GM23248 (cell line): ENCODE measurements at regions not wholly inside any gene's neighbourhood (a gene's known extent, or its start where the extent isn't known, plus 50 kb on each side); places are given as distances from the start of the nearest gene placed in this dataset.

ENCODE experiments used
- DNase-seq: peaks from one replicate; pipeline ENCODE4 v3.0.0-alpha.2; 2015
- H2AFZ ChIP-seq: fragments of 200-600 bp; sonication (generic); 2 replicates; pipeline ENCODE4 v1.6.1; 2016; ENCODE audit warnings: antibody characterized with exemption
- H3F3A ChIP-seq: fragments of 200-600 bp; sonication (generic); 2 replicates; pipeline ENCODE4 v1.6.1; 2016; ENCODE audit warnings: mild to moderate bottlenecking, antibody characterized with exemption, mixed run types; ENCODE audit not compliant: insufficient read depth
- H3K27ac ChIP-seq: fragments of 200-600 bp; sonication (generic); 2 replicates; pipeline ENCODE4 v1.5.1; 2016; ENCODE audit warnings: mild to moderate bottlenecking
- H3K27me3 ChIP-seq: fragments of 200-600 bp; sonication (generic); replicated peaks from 2 replicates; pipeline ENCODE4 v1.6.1; 2016; ENCODE audit warnings: mild to moderate bottlenecking; ENCODE audit not compliant: insufficient read depth
- H3K36me3 ChIP-seq: fragments of 200-600 bp; sonication (generic); 2 replicates; pipeline ENCODE4 v1.6.1; 2016; ENCODE audit warnings: low read depth, mild to moderate bottlenecking
- H3K4me1 ChIP-seq: fragments of 200-600 bp; sonication (generic); 2 replicates; pipeline ENCODE4 v1.6.1; 2016; ENCODE audit warnings: mild to moderate bottlenecking; ENCODE audit not compliant: insufficient read depth
- H3K4me2 ChIP-seq: fragments of 200-600 bp; sonication (generic); one replicate; pipeline ENCODE4 v1.6.1; 2016; ENCODE audit warnings: mild to moderate bottlenecking; ENCODE audit not compliant: unreplicated experiment
- H3K4me3 ChIP-seq: fragments of 200-600 bp; sonication (generic); 2 replicates; pipeline ENCODE4 v1.5.1; 2016; ENCODE audit warnings: mild to moderate bottlenecking
- H3K79me2 ChIP-seq: fragments of 200-600 bp; sonication (generic); 2 replicates; pipeline ENCODE4 v1.6.1; 2016; ENCODE audit warnings: mild to moderate bottlenecking; ENCODE audit not compliant: insufficient read depth
- H3K9ac ChIP-seq: fragments of 200-600 bp; sonication (generic); 2 replicates; pipeline ENCODE4 v1.6.1; 2016; ENCODE audit warnings: mild to moderate bottlenecking
- H3K9me2 ChIP-seq: fragments of 200-600 bp; sonication (generic); 2 replicates; pipeline ENCODE4 v1.6.1; 2016; ENCODE audit warnings: mixed run types, mild to moderate bottlenecking, moderate library complexity; ENCODE audit not compliant: insufficient read depth
- H3K9me3 ChIP-seq: fragments of 200-600 bp; sonication (generic); one replicate; pipeline ENCODE4 v1.6.1; 2017; ENCODE audit warnings: low read depth
- H4K20me1 ChIP-seq: fragments of 200-600 bp; sonication (generic); 2 replicates; pipeline ENCODE4 v1.6.0; 2016; ENCODE audit not compliant: insufficient read depth
- EZH2 ChIP-seq: fragments of 200-600 bp; sonication (generic); IDR thresholded peaks from 2 replicates; pipeline ENCODE4 v1.6.1; 2018; ENCODE audit warnings: antibody characterized with exemption, mild to moderate bottlenecking; ENCODE audit not compliant: insufficient read depth, poor library complexity, severe bottlenecking
- EZH2phosphoT487 ChIP-seq: fragments of 200-600 bp; sonication (generic); IDR thresholded peaks from 2 replicates; pipeline ENCODE4 v1.6.1; 2018; ENCODE audit warnings: antibody characterized with exemption, moderate library complexity, mild to moderate bottlenecking, low read depth; ENCODE audit not compliant: insufficient read depth
- WGBS, 2 experiments: methylation state at CpG; one replicate each; pipeline ENCODE4 v1.1.6; 2015 to 2017; ENCODE audit warnings: low lambda C conversion rate in 2 of 2, low coverage in 1 of 2; ENCODE audit errors: missing lambda C conversion rate in 2 of 2; 5-methylcytosine and 5-hydroxymethylcytosine counted together
- in situ Hi-C: fragments of 300-500 bp; cut with MboI; formaldehyde crosslinking; loops from 2 replicates; pipeline ENCODE4 v1.15.0; 2020

DNA sequence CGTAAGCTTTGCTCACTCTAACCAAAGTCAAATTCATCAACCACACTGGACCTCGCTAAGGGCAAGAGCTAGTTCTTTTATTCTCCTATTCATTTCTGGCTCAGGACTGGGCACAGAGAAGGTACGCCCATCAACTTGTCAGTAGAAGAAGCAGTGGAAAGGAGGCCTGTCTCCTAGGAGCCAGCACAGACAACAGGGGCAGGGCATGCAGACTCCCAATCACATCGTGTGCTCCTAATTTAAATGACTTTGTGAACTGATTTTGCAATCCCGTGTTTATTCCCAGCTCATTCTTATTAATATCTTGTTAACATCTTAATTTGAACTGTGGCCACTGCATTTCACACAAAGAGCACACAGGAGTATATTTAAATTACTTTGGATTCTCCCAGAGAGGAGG, 161.1 kb upstream of the BCL6 start:
- Histone ChIP-seq H3K4me3 (no peak overlapping the region), H2AFZ (no peak overlapping the region), H3K4me1 (peaks cover 9% of the 10 kb centered on the region; the same call in 1 of the 2 replicates), H3K36me3 (no peaks in the 10 kb centered on the region), H3K9me2 (no peaks in the 10 kb centered on the region), H3K9ac (no peak overlapping the region), H3K27ac (no peak overlapping the region), H3K9me3 (no peaks in the 10 kb centered on the region), H3K79me2 (no peaks in the 10 kb centered on the region), H3F3A (no peaks in the 10 kb centered on the region), H3K27me3 (no peaks in the 10 kb centered on the region), H4K20me1 (no peaks in the 10 kb centered on the region), H3K4me2 (no peak overlapping the region)
- no peak for DNase-seq
- no peak for TF ChIP-seq EZH2phosphoT487
- TF ChIP-seq EZH2: no peak
- WGBS, 2 experiments: 45 to 46% methylated on average over 5 of the region's 5 CpGs
- in situ Hi-C loops: no loop called here

- Histone ChIP-seq H3K9ac (no peak overlapping the region), H4K20me1 (no peaks in the 10 kb centered on the region), H3K4me3 (no peak overlapping the region), H3K79me2 (no peaks in the 10 kb centered on the region), H3K27me3 (no peaks in the 10 kb centered on the region), H3K4me2 (no peak overlapping the region), H3K4me1 (peaks cover 9% of the 10 kb centered on the region; the same call in 1 of the 2 replicates), H3K27ac (no peak overlapping the region), H2AFZ (no peak overlapping the region), H3K36me3 (no peaks in the 10 kb centered on the region), H3F3A (no peaks in the 10 kb centered on the region), H3K9me2 (no peaks in the 10 kb centered on the region), H3K9me3 (no peaks in the 10 kb centered on the region)
- no peak for DNase-seq
- WGBS, 2 experiments: 43 to 53% methylated on average over 5 of the region's 5 CpGs
- TF ChIP-seq EZH2 (no peak), EZH2phosphoT487 (no peak)
- in situ Hi-C loops: no loop called here
Measured at GRCh38 chr3:187906920-187907319, 161.7 kb upstream of the BCL6 start.

GRCh38 chr3:187909866-187910265, 164.6 kb upstream of the BCL6 start:
- Histone ChIP-seq H3K9me2 (no peaks in the 10 kb centered on the region), H3K9me3 (no peaks in the 10 kb centered on the region), H4K20me1 (no peaks in the 10 kb centered on the region), H3K27me3 (no peaks in the 10 kb centered on the region), H3F3A (no peaks in the 10 kb centered on the region), H3K4me3 (no peak overlapping the region), H2AFZ (no peak overlapping the region), H3K79me2 (no peaks in the 10 kb centered on the region), H3K36me3 (no peaks in the 10 kb centered on the region), H3K9ac (no peak overlapping the region), H3K4me1 (peaks cover 2% of the 10 kb centered on the region), H3K27ac (no peak overlapping the region), H3K4me2 (no peak overlapping the region)
- no peak for TF ChIP-seq EZH2phosphoT487
- no peak for TF ChIP-seq EZH2
- in situ Hi-C loops: no loop called here
- DNase-seq: peak; percentile 32

DNA sequence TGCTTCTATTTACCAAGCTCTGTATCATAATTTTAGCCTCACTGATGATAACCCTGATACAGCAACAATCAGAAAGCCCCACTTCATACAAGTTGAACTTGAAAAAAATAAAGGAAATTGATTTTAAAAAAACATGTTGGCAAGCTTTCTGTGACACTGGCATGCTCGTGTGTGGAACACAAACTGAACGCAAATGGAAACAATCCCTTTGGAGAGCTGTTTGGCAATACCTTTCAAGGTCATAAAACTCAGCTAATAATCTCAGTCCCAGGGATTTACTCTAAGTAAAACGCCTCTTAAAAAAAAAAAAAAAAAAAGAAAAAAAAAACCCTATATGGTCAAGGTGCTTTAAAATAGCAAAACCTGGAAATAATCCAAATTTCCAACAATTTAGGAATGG, 166.7 kb upstream of the BCL6 start:
- in situ Hi-C loops: no loop called here
- H3K36me3 ChIP-seq: no peaks in the 10 kb centered on the region
- no peak overlapping the region for H3K9ac ChIP-seq
- H3K9me3 ChIP-seq: no peaks in the 10 kb centered on the region
- H3K79me2 ChIP-seq: no peaks in the 10 kb centered on the region
- TF ChIP-seq EZH2 (no peak), EZH2phosphoT487 (no peak)
- no peaks in the 10 kb centered on the region for H4K20me1 ChIP-seq
- no peaks in the 10 kb centered on the region; the same call in 1 of the 2 replicates for H3F3A ChIP-seq
- no peak overlapping the region for H3K27ac ChIP-seq
- H3K4me2 ChIP-seq: no peak overlapping the region
- WGBS, 2 experiments: 47 to 61% methylated on average over 3 of the region's 3 CpGs
- DNase-seq: no peak
- no peak overlapping the region for H3K4me3 ChIP-seq
- no peak overlapping the region for H2AFZ ChIP-seq
- H3K4me1 ChIP-seq: peaks cover 2% of the 10 kb centered on the region
- no peaks in the 10 kb centered on the region for H3K9me2 ChIP-seq
- no peaks in the 10 kb centered on the region for H3K27me3 ChIP-seq

- WGBS, 2 experiments: 72 to 75% methylated on average over 2 of the region's 2 CpGs
- no peak overlapping the region for H3K27ac ChIP-seq
- in situ Hi-C loops: no loop called here
- H3K9me2 ChIP-seq: no peaks in the 10 kb centered on the region
- peaks cover 2% of the 10 kb centered on the region for H3K4me1 ChIP-seq
- H3K9me3 ChIP-seq: no peaks in the 10 kb centered on the region
- no peaks in the 10 kb centered on the region; the same call in 1 of the 2 replicates for H3F3A ChIP-seq
- H4K20me1 ChIP-seq: no peaks in the 10 kb centered on the region
- TF ChIP-seq EZH2 (no peak), EZH2phosphoT487 (no peak)
- peak; percentile 35 for DNase-seq
- H3K79me2 ChIP-seq: no peaks in the 10 kb centered on the region
- no peaks in the 10 kb centered on the region for H3K36me3 ChIP-seq
- no peak overlapping the region for H2AFZ ChIP-seq
- H3K27me3 ChIP-seq: no peaks in the 10 kb centered on the region
- no peak overlapping the region for H3K9ac ChIP-seq
- H3K4me2 ChIP-seq: no peak overlapping the region
- H3K4me3 ChIP-seq: no peak overlapping the region
Measured at GRCh38 chr3:187913617-187914033, 168.4 kb upstream of the BCL6 start.
